ENCODE measurements at regions not wholly inside any gene's neighbourhood (a gene's known extent, or its start where the extent isn't known, plus 50 kb on each side); places are given as distances from the start of the nearest gene placed in this dataset.

- TF ChIP-seq POLR2AphosphoS5 (IDR thresholded peaks at IDR 0.05; ENCODE audit: borderline replicate concordance, low read depth, low read length), result no peak
- TF ChIP-seq FOXP2 (optimal IDR thresholded peaks at IDR 0.05; ENCODE audit: control extremely low read depth, extremely low read length, insufficient read depth), result no peak
- no peak for TF ChIP-seq EZH2 (IDR thresholded peaks at IDR 0.05)
Measured at GRCh38 chr12:84619053-84619571, 293.5 kb downstream of the SLC6A15 start.
